ENCODE measurements at regions not wholly inside any gene's neighbourhood (a gene's known extent, or its start where the extent isn't known, plus 50 kb on each side); places are given as distances from the start of the nearest gene placed in this dataset.

DNA sequence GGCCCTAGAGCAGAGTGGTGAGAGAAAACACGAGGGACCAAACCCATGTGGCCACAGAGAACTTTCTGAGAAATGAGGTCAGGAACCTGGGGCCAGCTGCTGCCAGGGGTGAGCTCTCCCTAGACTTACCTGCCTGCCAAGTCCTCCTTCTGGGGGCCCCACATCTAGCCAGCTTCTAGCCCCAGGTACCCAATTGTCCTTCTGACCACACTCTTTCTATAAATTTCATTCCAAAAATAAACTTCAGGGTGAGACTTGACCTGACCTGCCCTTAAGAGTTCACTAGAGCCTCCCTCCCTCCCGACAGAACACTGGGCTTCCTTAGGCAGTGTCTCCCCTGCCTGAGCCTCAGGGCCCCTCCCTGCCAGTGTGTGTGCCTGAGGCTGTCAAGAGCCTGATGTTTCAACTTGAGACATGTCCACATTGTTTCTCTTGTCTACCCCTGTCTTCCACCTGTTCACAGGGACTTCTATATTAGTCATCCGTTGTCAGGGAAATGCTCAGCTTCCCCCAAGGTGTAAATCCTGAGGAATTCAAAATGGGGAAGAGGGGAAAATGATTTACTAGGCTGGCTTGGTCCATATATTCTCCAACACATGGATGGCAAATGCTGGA lies 312.8 kb upstream of the TLE3 start:
- ATAC-seq (ENCODE audit: insufficient number of reproducible peaks, low FRiP score, low read depth) = no peak
- no peaks in the 10 kb centered on the region for H3K36me3 ChIP-seq
- peaks cover 7% of the 10 kb centered on the region for H3K9me3 ChIP-seq
- H3K27ac ChIP-seq = no peak overlapping the region
- H3K4me3 ChIP-seq = no peak overlapping the region
- DNase-seq (ENCODE audit: low spot score) = no peak
- no peaks in the 10 kb centered on the region for H3K4me1 ChIP-seq (ENCODE audit: control insufficient read depth in 1 of 2, low read depth in 2 of 2)
- TF ChIP-seq, protein P1, sequence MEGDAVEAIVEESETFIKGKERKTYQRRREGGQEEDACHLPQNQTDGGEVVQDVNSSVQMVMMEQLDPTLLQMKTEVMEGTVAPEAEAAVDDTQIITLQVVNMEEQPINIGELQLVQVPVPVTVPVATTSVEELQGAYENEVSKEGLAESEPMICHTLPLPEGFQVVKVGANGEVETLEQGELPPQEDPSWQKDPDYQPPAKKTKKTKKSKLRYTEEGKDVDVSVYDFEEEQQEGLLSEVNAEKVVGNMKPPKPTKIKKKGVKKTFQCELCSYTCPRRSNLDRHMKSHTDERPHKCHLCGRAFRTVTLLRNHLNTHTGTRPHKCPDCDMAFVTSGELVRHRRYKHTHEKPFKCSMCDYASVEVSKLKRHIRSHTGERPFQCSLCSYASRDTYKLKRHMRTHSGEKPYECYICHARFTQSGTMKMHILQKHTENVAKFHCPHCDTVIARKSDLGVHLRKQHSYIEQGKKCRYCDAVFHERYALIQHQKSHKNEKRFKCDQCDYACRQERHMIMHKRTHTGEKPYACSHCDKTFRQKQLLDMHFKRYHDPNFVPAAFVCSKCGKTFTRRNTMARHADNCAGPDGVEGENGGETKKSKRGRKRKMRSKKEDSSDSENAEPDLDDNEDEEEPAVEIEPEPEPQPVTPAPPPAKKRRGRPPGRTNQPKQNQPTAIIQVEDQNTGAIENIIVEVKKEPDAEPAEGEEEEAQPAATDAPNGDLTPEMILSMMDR (IDR thresholded peaks at IDR 0.05) = no peak
- no peaks in the 10 kb centered on the region for H3K27me3 ChIP-seq (replicated peaks; ENCODE audit: insufficient read depth)

DNA sequence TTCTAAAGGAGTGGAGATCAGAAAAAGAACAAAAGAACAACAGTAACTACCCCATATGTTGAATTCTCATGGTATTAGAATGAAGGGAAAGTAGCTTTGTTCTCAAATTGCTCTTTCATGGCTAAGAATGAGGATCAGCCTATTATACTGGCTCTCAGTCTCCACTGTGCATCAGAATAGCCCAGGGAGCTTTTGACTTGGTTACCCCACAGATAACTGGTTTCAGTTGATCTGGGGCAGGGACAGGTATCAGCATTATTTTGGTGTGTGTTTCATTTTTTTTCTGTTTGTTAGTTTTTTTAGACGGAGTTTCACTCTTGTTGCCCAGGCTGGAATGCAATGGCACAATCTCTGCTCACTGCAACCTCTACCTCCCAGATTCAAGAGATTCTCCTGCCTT lies 311.7 kb upstream of the TLE3 start:
- no peaks in the 10 kb centered on the region for H3K27me3 ChIP-seq (replicated peaks; ENCODE audit: insufficient read depth)
- DNase-seq (ENCODE audit: low spot score) = no peak
- H3K4me1 ChIP-seq (ENCODE audit: control insufficient read depth in 1 of 2, low read depth in 2 of 2) = no peaks in the 10 kb centered on the region
- H3K36me3 ChIP-seq = no peaks in the 10 kb centered on the region
- no peak overlapping the region for H3K4me3 ChIP-seq
- H3K27ac ChIP-seq = no peak overlapping the region
- peaks cover 7% of the 10 kb centered on the region for H3K9me3 ChIP-seq
- TF ChIP-seq, protein P1 (IDR thresholded peaks at IDR 0.05) = no peak
- no peak for ATAC-seq (ENCODE audit: insufficient number of reproducible peaks, low FRiP score, low read depth)

DNA sequence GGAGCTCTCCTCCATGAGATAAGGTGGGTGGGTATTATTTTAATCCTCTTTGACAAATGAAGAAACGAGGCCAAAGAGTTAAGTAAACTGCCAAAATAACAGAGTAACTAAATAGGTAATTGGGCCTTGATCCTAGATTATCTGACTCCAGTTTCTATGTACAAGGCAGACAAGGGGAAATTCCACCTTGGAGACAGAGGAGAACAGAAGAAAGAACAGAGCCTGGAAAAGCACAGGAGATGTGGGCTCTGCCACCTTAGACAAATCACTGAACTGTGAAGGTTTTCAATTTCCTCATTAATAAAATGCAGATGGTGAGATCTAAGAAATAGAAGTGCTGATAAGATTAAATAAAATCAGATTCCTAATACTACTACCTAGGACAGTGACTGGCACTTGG lies 310.2 kb upstream of the TLE3 start:
- TF ChIP-seq, protein P1 (IDR thresholded peaks at IDR 0.05) = no peak
- no peaks in the 10 kb centered on the region for H3K36me3 ChIP-seq
- H3K9me3 ChIP-seq = peaks cover 7% of the 10 kb centered on the region
- no peaks in the 10 kb centered on the region for H3K4me1 ChIP-seq (ENCODE audit: control insufficient read depth in 1 of 2, low read depth in 2 of 2)
- DNase-seq (ENCODE audit: low spot score) = no peak
- H3K27ac ChIP-seq = no peak overlapping the region
- ATAC-seq (ENCODE audit: insufficient number of reproducible peaks, low FRiP score, low read depth) = no peak
- no peak overlapping the region for H3K4me3 ChIP-seq
- no peaks in the 10 kb centered on the region for H3K27me3 ChIP-seq (replicated peaks; ENCODE audit: insufficient read depth)

DNA sequence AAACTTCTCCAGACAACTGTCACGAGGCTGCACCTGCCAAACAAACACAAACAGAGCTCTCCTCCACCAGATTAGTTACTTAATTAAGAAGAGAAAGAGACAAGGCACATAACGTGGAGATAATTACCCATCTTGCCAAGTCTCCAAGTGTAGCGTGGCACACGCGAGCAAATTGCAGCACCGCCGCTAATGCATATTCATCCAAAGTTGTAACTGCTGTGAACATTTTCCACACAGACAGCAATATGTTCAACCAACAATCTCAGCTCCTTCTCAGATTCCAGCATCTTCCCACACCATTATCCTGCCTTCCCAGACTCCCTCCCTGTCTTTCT lies 309.6 kb upstream of the TLE3 start:
- Histone ChIP-seq H3K9me3 (peaks cover 7% of the 10 kb centered on the region), H3K4me3 (no peak overlapping the region), H3K4me1 (ENCODE audit: control insufficient read depth in 1 of 2, low read depth in 2 of 2) (no peaks in the 10 kb centered on the region), H3K27me3 (replicated peaks; ENCODE audit: insufficient read depth) (no peaks in the 10 kb centered on the region), H3K27ac (no peak overlapping the region), H3K36me3 (no peaks in the 10 kb centered on the region)
- TF ChIP-seq, protein P1 (IDR thresholded peaks at IDR 0.05) = no peak
- DNase-seq (ENCODE audit: low spot score) = no peak
- ATAC-seq (ENCODE audit: insufficient number of reproducible peaks, low FRiP score, low read depth) = no peak

DNA sequence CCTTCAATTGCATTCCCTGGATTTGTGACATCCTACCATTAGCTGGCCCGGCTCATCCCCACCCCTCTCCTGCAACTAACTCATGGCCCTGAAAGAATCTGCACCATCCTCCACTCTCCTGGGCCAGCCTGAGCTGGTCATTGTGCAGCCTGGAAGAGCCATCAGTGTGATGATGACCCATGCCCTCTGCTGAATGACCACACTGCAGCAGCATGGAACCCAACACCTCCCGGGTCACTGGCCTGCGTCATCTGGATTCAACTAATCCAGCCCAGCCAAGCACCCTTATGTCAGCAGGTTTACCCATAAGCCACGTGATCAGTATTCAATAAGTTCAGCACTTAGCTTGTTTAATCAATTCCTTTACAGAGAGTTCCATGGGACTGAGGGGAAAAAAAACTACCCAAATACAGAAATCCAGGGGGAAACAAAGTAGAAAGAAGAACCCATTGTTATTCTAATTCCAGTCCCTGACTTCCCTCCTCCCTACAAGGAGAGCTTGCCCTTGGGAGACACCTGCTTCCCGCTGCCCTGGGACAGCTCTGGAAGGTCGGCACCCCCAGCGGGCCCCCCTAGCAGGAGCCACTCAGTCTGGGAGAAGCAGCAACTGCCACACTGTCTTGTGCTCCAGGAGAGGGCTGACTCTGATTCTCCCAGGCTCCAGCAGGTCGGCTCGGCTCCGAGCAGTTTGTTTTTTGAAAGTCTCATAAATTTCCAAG lies 309.1 kb upstream of the TLE3 start:
- DNase-seq (ENCODE audit: low spot score) (no peak), ATAC-seq (ENCODE audit: insufficient number of reproducible peaks, low FRiP score, low read depth) (no peak)

More for the DNA sequence above, 309.1 kb upstream of the TLE3 start:
- Histone ChIP-seq H3K27ac (no peak overlapping the region), H3K4me3 (no peak overlapping the region), H3K36me3 (no peaks in the 10 kb centered on the region), H3K27me3 (replicated peaks; ENCODE audit: insufficient read depth) (no peaks in the 10 kb centered on the region), H3K4me1 (ENCODE audit: control insufficient read depth in 1 of 2, low read depth in 2 of 2) (no peaks in the 10 kb centered on the region), H3K9me3 (peaks cover 7% of the 10 kb centered on the region)
- TF ChIP-seq, protein P1 (IDR thresholded peaks at IDR 0.05) = no peak
